ENCODE measurements at regions not wholly inside any gene's neighbourhood (a gene's known extent, or its start where the extent isn't known, plus 50 kb on each side); places are given as distances from the start of the nearest gene placed in this dataset.

DNA sequence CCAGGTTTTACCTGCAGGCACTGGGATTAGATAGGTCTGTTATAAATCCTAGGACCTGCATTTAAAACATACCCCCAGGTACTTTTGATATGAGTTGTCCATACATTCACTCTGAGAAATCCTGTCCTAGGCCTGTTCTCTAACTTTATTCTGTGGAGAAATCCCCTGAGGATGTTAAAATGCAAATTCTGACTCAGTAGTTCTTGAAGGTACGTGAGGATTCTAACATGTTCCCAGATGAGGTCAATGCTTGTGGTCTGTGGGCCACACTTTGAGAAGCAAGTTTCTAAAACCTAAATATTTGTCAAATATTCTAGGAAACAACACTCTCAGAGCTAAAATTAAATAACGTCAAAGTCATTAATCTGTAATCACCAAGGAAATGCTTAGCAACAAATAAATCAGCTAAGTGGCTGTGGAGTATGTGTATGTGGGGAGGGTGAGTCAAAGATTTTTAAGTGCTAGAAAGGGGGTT lies 101.3 kb upstream of the MAGEB16 start:
- H3K27ac ChIP-seq = no peak overlapping the region
- no peaks in the 10 kb centered on the region for H3K79me2 ChIP-seq (ENCODE audit: low read depth)
- no peaks in the 10 kb centered on the region for H3K36me3 Mint-ChIP-seq
- H3K4me1 Mint-ChIP-seq = peaks cover 11% of the 10 kb centered on the region
- peaks cover 4% of the 10 kb centered on the region for H3K9me3 ChIP-seq (ENCODE audit: low read depth)
- no peaks in the 10 kb centered on the region for H4K20me1 ChIP-seq (ENCODE audit: low read depth)
- no peaks in the 10 kb centered on the region for H3K27me3 ChIP-seq
- no peak for TF ChIP-seq EZH2 (IDR thresholded peaks at IDR 0.05)
- TF ChIP-seq EZH2phosphoT487 (IDR thresholded peaks at IDR 0.05) = no peak
- TF ChIP-seq, protein P1, sequence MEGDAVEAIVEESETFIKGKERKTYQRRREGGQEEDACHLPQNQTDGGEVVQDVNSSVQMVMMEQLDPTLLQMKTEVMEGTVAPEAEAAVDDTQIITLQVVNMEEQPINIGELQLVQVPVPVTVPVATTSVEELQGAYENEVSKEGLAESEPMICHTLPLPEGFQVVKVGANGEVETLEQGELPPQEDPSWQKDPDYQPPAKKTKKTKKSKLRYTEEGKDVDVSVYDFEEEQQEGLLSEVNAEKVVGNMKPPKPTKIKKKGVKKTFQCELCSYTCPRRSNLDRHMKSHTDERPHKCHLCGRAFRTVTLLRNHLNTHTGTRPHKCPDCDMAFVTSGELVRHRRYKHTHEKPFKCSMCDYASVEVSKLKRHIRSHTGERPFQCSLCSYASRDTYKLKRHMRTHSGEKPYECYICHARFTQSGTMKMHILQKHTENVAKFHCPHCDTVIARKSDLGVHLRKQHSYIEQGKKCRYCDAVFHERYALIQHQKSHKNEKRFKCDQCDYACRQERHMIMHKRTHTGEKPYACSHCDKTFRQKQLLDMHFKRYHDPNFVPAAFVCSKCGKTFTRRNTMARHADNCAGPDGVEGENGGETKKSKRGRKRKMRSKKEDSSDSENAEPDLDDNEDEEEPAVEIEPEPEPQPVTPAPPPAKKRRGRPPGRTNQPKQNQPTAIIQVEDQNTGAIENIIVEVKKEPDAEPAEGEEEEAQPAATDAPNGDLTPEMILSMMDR (IDR thresholded peaks at IDR 0.05) = no peak
- H3K27me3 Mint-ChIP-seq (ENCODE audit: insufficient read depth, low read depth) = peaks cover 2% of the 10 kb centered on the region
- no peaks in the 10 kb centered on the region for H3K36me3 ChIP-seq
- H3K4me1 ChIP-seq = no peaks in the 10 kb centered on the region
- no peak overlapping the region for H3K9ac ChIP-seq
- no peak for DNase-seq (ENCODE audit: low spot score)
- H3K9me3 Mint-ChIP-seq = no peaks in the 10 kb centered on the region
- no peak overlapping the region for H2AFZ ChIP-seq (replicated peaks)
- no peaks in the 10 kb centered on the region for H3F3A ChIP-seq (ENCODE audit: low read depth)
- no peak overlapping the region for H3K4me3 ChIP-seq
- no peak overlapping the region for H3K4me3 Mint-ChIP-seq
- H3K27ac Mint-ChIP-seq = no peak overlapping the region
- H3K4me2 ChIP-seq = no peak overlapping the region

DNA sequence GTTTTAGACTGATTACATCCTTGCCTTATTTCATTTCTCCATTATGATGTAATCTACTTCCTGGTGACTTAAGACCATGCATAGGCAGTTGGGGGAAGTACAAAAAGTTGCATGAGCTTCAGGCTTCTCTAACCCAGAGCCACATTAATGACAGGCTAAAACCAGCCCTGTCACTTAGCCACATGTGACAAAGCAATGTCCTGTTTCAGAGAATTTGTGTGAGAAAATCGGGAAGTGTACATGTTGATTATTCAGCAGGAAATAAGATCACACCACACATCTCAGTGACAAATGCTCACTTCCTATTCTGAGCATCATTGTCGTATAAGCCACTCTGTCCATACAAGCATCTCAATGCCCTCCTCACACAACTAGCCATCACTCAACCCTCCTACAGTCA lies 98.5 kb upstream of the MAGEB16 start:
- Mint-ChIP-seq H3K9me3 (no peaks in the 10 kb centered on the region), H3K36me3 (no peaks in the 10 kb centered on the region)

DNA sequence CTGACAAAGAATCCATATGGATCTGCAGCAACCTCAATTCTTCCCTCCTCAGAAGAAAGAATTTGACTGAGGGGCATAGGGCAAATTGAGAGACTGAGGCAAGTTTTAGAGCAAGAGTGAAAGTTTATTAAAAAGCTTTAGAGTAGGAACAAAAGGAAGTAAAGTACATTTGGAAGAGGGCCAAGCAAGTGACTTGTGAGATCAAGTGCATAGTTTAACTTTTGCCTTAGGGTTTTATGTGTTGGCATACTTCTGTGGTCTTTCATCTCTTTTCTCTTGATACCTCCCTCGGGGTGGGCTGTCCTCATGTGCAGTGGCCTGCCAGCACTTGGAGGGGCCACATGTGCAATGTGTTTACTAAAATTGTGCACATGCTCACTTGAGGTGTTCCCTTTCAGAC lies 98.0 kb upstream of the MAGEB16 start:
- Mint-ChIP-seq H3K27ac (no peak overlapping the region), H3K4me1 (no peaks in the 10 kb centered on the region)
- no peak for DNase-seq (ENCODE audit: low spot score)

More for the DNA sequence above, 98.5 kb upstream of the MAGEB16 start:
- Histone ChIP-seq H3K27me3 (no peaks in the 10 kb centered on the region), H3F3A (ENCODE audit: low read depth) (no peaks in the 10 kb centered on the region), H4K20me1 (ENCODE audit: low read depth) (no peaks in the 10 kb centered on the region), H3K36me3 (no peaks in the 10 kb centered on the region), H3K9ac (no peak overlapping the region), H3K4me2 (no peak overlapping the region), H3K27ac (no peak overlapping the region), H3K9me3 (ENCODE audit: low read depth) (peaks cover 4% of the 10 kb centered on the region), H2AFZ (replicated peaks) (no peak overlapping the region), H3K79me2 (ENCODE audit: low read depth) (no peaks in the 10 kb centered on the region), H3K4me3 (no peak overlapping the region), H3K4me1 (no peaks in the 10 kb centered on the region)
- no peak overlapping the region for H3K27ac Mint-ChIP-seq
- DNase-seq (ENCODE audit: low spot score) = no peak
- no peak for TF ChIP-seq EZH2 (IDR thresholded peaks at IDR 0.05)
- TF ChIP-seq, protein P1 (IDR thresholded peaks at IDR 0.05) = no peak
- TF ChIP-seq EZH2phosphoT487 (IDR thresholded peaks at IDR 0.05) = no peak
- H3K27me3 Mint-ChIP-seq (ENCODE audit: insufficient read depth, low read depth) = peaks cover 2% of the 10 kb centered on the region
- no peak overlapping the region for H3K4me3 Mint-ChIP-seq
- no peaks in the 10 kb centered on the region for H3K4me1 Mint-ChIP-seq

More for the DNA sequence above, 98.0 kb upstream of the MAGEB16 start:
- no peaks in the 10 kb centered on the region for H3K9me3 Mint-ChIP-seq
- TF ChIP-seq EZH2 (IDR thresholded peaks at IDR 0.05) (no peak), EZH2phosphoT487 (IDR thresholded peaks at IDR 0.05) (no peak)
- TF ChIP-seq, protein P1 (IDR thresholded peaks at IDR 0.05) = no peak
- Histone ChIP-seq H3K9me3 (ENCODE audit: low read depth) (peaks cover 4% of the 10 kb centered on the region), H3K27me3 (no peaks in the 10 kb centered on the region), H4K20me1 (ENCODE audit: low read depth) (no peaks in the 10 kb centered on the region), H3K9ac (no peak overlapping the region), H3K4me2 (no peak overlapping the region), H3K4me1 (no peaks in the 10 kb centered on the region), H3K36me3 (no peaks in the 10 kb centered on the region), H3K27ac (no peak overlapping the region), H3K79me2 (ENCODE audit: low read depth) (no peaks in the 10 kb centered on the region), H2AFZ (replicated peaks) (no peak overlapping the region), H3F3A (ENCODE audit: low read depth) (no peaks in the 10 kb centered on the region), H3K4me3 (no peak overlapping the region)
- no peaks in the 10 kb centered on the region for H3K36me3 Mint-ChIP-seq
- H3K4me3 Mint-ChIP-seq = no peak overlapping the region
- H3K27me3 Mint-ChIP-seq (ENCODE audit: insufficient read depth, low read depth) = peaks cover under 1% of the 10 kb centered on the region
